HUES48 (cell line): ENCODE measurements at regions not wholly inside any gene's neighbourhood (a gene's known extent, or its start where the extent isn't known, plus 50 kb on each side); places are given as distances from the start of the nearest gene placed in this dataset.

Source experiments
- H3K27ac ChIP-seq: one replicate; pipeline ENCODE4 v1.7.0; 2013; ENCODE audit warnings: low read depth, low read length, inconsistent platforms
- H3K27me3 ChIP-seq: 2 replicates; pipeline ENCODE4 v1.6.1; 2013; ENCODE audit warnings: mild to moderate bottlenecking, low read length; ENCODE audit not compliant: control insufficient read depth, insufficient read depth
- H3K36me3 ChIP-seq: 2 replicates; pipeline ENCODE4 v1.6.1; 2013; ENCODE audit warnings: low read length; ENCODE audit not compliant: control insufficient read depth, insufficient read depth
- H3K4me1 ChIP-seq: 2 replicates; pipeline ENCODE4 v1.6.1; 2013; ENCODE audit warnings: mild to moderate bottlenecking, low read length; ENCODE audit not compliant: control insufficient read depth, insufficient read depth
- H3K4me3 ChIP-seq: 2 replicates; pipeline ENCODE4 v1.5.1; 2013; ENCODE audit warnings: mild to moderate bottlenecking, low read depth, low read length
- H3K9ac ChIP-seq: 2 replicates; pipeline ENCODE4 v1.6.1; 2013; ENCODE audit warnings: mild to moderate bottlenecking, low read depth, low read length, moderate library complexity
- H3K9me3 ChIP-seq: 2 replicates; pipeline ENCODE4 v1.6.1; 2013; ENCODE audit warnings: low read length; ENCODE audit not compliant: control insufficient read depth, insufficient read depth

DNA sequence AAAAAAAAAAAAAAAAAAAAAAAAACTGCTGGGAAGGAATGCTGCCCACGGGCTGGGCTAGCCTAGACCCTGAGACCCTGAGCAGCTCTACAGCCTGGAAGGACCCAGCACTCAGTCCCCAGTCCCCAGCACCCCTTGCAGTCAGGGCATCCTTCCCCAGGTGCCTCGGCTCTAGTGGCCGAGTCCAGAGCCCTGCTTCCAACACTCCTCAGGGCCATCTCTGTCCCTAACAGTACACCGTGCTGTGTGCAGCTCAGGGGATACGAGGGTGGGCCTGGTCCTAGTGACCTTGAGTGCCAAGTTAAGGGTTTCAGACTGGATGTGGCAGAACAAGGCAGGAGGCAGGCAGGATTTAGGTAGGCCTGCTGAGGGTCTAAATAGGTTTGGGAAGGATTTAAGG lies 50.2 kb upstream of the LRP8 start:
- Histone ChIP-seq H3K4me1 (peaks cover 9% of the 10 kb centered on the region), H3K36me3 (no peaks in the 10 kb centered on the region), H3K27me3 (peaks cover 9% of the 10 kb centered on the region; the same call in 1 of the 2 replicates), H3K27ac (no peak overlapping the region), H3K9me3 (no peaks in the 10 kb centered on the region), H3K9ac (no peak overlapping the region), H3K4me3 (no peak overlapping the region)

DNA sequence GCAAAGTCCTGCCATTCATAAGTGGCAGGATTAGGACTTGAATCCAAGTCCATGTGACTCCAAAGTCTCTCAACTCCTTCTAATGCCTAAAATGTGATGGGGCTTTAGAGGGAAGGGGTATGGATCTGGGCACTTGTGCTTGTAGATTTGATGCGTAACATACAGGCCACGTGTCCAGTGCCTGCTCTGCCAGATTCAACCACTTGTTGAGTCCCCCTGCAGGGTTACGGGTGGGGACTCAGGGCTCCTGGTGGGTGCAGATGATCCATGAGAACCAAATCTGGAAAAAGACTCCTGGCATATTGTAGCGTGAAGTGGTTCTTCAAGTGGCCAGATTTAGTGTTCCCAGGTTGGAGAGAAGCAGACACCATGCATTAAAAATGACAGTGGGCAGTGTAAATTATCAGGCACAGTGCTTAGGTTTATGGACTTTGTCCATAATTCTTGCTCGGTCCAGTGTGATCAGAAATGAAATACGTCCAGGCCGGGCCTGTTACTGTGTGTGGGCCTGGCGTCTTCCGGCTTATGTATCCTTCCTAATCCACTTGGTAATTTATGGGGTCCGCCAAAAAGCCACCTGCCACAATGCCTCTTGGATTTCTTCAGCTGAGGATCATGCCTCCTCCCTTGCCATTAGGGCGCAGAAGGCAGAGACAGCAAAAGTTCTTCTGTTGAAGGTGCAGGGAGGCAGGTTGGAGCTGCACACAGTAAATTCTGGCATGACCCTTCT lies 51.2 kb upstream of the LRP8 start:
- Histone ChIP-seq H3K36me3 (no peaks in the 10 kb centered on the region), H3K4me1 (peaks cover 9% of the 10 kb centered on the region), H3K4me3 (no peak overlapping the region), H3K27me3 (peaks cover 9% of the 10 kb centered on the region; the same call in 1 of the 2 replicates), H3K27ac (no peak overlapping the region), H3K9me3 (no peaks in the 10 kb centered on the region), H3K9ac (no peak overlapping the region)

DNA sequence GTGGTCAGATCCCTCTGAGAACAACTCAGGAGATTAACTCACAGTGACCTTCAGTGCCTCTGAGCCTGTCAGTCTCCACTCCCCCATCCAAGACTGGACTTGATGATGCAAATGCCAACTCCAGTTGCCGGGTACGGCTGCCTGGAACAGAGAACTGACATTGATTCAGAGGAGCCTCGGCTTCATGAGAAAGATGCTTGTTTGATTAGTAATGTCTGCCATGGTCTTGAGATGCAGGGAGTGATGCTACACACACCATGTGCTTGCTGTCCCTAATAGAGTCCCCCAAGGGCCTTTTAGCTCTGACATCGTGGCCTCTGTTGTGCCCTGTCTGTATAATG lies 51.8 kb upstream of the LRP8 start:
- no peaks in the 10 kb centered on the region for H3K36me3 ChIP-seq
- H3K9ac ChIP-seq, result no peak overlapping the region
- H3K4me1 ChIP-seq, result peaks cover 9% of the 10 kb centered on the region
- no peak overlapping the region for H3K4me3 ChIP-seq
- H3K27me3 ChIP-seq, result peaks cover 9% of the 10 kb centered on the region; the same call in 1 of the 2 replicates
- H3K27ac ChIP-seq, result no peak overlapping the region
- H3K9me3 ChIP-seq, result no peaks in the 10 kb centered on the region

DNA sequence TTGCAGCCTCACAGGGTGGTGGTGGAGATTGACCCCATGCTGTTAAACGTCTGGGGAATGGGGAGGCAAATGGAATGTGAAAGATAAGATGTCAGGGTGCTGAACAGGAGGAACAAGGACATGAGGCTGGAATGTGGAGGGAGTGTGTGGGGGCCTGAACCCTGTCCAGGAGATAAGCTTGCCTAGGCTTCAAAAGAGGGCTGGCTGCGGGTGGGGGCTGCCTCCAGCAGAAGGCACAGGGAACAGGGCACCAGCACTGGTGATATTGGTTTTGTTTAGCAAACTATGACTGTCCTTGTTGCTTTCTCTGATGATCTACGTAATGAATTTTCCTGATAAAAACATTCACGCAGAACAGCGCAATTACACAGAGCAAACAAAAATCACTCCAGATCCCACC lies 52.4 kb upstream of the LRP8 start:
- Histone ChIP-seq H3K9me3 (no peaks in the 10 kb centered on the region), H3K4me1 (peaks cover 9% of the 10 kb centered on the region)

DNA sequence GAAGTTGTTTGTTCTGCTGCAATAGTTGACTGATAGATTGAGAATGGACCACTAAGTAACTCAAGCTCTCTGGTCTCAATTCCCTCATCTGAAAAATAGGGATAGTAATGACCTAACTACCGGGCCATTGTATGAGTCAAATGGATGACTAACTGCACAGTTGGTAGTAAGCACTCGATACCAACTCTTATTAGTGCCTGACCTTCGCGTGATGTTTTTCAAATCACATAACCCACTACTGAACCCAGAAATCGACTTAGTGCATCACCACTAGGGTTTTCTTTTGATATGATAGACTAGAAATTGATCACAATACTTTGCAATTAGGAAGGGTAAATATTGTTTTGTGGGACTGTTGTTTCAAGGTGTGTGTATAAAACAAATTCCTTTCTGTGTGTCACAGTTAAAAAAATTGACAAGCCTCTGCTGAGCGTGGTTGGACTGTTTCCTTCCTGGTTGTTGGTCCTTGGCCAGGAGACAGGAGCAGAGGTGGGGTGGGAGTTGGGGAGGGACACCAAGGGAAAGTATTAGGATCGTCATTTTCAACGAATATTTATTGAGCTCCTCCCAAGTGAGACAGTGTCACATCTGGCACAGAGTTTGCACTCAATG lies 54.0 kb upstream of the LRP8 start:
- 0 out of 2 replicates have a peak, but pooled peaks cover 5% of the 10 kb centered on the region for H3K4me1 ChIP-seq

More for the DNA sequence above, 52.4 kb upstream of the LRP8 start:
- H3K27ac ChIP-seq, result no peak overlapping the region
- H3K36me3 ChIP-seq, result no peaks in the 10 kb centered on the region
- H3K9ac ChIP-seq, result no peak overlapping the region
- peaks cover 9% of the 10 kb centered on the region; the same call in 1 of the 2 replicates for H3K27me3 ChIP-seq
- H3K4me3 ChIP-seq, result no peak overlapping the region

DNA sequence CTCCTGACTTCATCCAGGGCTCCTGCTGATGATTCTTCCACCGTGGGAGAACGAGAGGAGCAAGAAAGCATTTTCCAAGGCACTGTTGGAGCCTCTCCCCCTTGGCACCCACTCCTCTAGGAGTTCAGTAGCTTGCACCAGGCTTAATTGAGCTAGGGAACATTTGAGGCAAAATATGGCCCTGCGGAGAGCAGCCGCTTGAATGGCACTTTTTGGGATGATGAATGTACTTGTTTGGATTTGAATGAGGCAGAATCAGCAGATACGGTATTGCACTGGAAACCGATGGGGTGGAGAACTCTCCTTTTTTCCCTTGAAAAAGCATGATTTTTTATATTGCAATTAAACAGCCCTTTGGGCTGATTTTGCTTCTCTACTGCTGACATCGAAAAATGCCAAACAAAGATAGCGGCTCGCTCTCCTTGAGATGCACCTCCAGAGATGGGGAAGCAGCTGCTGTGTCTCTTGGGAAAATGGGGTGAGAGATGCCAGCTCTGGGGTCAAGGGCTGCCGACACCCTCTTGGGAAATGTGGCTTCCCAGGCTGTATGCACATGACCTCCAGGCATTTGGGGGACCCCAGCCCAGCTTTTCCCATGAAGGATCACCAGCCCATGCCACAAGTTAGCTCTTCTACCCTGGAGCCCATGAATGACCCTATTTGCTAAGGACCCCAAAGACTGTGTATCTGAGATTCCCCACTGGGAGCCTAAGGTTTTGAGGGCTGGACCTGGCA lies 55.4 kb upstream of the LRP8 start:
- peaks cover 9% of the 10 kb centered on the region; the same call in 1 of the 2 replicates for H3K27me3 ChIP-seq
- H3K4me1 ChIP-seq, result no peaks in the 10 kb centered on the region
- no peak overlapping the region for H3K9ac ChIP-seq

More for the DNA sequence above, 54.0 kb upstream of the LRP8 start:
- Histone ChIP-seq H3K9me3 (no peaks in the 10 kb centered on the region), H3K9ac (no peak overlapping the region), H3K4me3 (no peak overlapping the region), H3K27ac (no peak overlapping the region), H3K36me3 (no peaks in the 10 kb centered on the region), H3K27me3 (peaks cover 9% of the 10 kb centered on the region; the same call in 1 of the 2 replicates)

DNA sequence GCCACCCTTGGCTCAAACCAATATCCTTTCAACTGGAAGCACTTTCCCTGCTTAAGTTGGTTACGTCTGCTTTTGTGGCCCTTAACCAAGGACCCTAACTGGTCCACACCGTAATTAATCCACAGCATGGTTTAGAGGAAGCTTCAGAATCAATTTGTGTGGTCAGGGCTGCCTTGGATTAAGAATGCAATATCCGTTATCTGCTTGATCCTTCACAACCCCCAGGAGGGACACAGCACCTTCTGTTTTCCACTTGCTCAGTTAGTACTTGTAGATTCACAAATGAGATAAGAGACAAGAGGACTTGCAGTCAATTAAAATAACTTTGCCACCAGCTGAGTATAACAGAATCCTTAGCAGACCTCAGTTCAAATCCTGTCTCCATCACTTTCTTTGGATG lies 56.9 kb upstream of the LRP8 start:
- Histone ChIP-seq H3K9ac (no peak overlapping the region), H3K4me3 (no peak overlapping the region), H3K9me3 (no peaks in the 10 kb centered on the region), H3K27ac (no peak overlapping the region), H3K4me1 (no peaks in the 10 kb centered on the region), H3K36me3 (no peaks in the 10 kb centered on the region), H3K27me3 (peaks cover 9% of the 10 kb centered on the region; the same call in 1 of the 2 replicates)

More for the DNA sequence above, 55.4 kb upstream of the LRP8 start:
- no peak overlapping the region for H3K4me3 ChIP-seq
- no peaks in the 10 kb centered on the region for H3K36me3 ChIP-seq
- no peaks in the 10 kb centered on the region for H3K9me3 ChIP-seq
- H3K27ac ChIP-seq, result no peak overlapping the region

DNA sequence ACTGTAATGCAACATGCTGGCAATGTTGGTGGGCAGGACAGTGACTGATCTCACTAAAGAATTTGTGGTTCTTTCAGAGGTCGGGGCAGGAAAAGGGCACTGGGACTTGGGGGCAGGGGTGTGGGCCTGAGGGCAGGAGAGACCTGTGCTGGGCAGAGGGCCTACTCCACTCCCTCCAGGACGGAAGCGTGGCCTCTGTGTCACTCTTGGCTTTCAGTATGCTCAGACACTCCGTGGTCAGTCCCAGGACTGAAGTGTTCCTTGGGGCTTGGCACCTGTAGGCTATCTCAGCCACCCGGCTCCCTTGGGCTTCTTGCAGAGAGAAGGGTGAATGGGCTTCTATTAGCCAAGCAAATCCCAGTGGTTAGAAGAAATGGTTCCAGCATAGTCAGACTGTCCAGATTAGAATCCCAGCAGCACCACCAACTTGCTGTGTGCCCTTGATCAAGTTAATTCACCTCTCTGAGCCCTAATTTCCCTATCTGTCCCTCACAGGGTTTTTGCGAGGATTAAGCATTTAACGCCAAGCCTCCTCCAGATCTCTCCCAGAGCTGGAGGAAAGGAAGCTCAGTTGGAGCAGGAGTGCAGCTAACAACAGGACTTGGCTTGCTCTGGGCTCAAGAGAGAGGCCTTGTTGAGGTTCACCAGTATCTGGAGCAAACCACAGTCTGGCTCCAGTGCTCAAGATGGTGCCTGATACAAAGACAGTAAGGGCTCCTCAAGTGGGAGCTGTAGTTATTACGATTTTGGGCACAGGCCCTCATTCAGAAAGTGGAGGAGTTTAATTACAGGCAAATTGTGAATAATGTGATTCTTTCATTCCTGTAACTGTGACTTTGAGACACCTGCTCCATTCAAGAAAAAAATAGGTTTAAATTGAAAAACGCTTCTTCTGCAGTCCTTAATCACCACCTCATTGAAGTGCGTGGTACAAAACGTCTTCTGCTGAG lies 57.7 kb upstream of the LRP8 start:
- Histone ChIP-seq H3K4me1 (no peaks in the 10 kb centered on the region), H3K27me3 (peaks cover 9% of the 10 kb centered on the region; the same call in 1 of the 2 replicates), H3K27ac (no peak overlapping the region), H3K9me3 (no peaks in the 10 kb centered on the region), H3K9ac (no peak overlapping the region), H3K36me3 (no peaks in the 10 kb centered on the region), H3K4me3 (no peak overlapping the region)

DNA sequence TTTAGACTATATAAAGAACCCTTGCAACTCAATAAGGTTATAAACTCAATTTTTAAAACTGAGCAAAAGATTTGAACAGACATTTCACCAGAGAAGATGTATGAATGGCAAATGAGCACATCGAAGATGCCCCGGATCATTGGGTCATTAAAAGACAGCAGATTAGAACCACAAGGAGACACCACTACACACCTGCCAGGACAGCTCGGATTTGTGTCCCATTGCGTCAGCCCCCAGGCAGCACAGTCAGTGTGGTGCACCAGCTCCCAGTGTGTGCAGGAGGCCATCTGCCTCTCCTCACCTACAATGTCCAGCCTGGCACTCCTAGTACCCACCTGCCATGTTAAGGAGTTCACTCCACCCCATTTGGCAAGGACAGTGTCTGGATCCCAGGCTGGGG lies 61.1 kb upstream of the LRP8 start:
- Histone ChIP-seq H3K36me3 (no peaks in the 10 kb centered on the region), H3K4me3 (no peak overlapping the region), H3K27me3 (no peaks in the 10 kb centered on the region; the same call in 1 of the 2 replicates), H3K9me3 (no peaks in the 10 kb centered on the region), H3K27ac (no peak overlapping the region), H3K4me1 (0 out of 2 replicates have a peak, but pooled peaks cover 4% of the 10 kb centered on the region), H3K9ac (no peak overlapping the region)

DNA sequence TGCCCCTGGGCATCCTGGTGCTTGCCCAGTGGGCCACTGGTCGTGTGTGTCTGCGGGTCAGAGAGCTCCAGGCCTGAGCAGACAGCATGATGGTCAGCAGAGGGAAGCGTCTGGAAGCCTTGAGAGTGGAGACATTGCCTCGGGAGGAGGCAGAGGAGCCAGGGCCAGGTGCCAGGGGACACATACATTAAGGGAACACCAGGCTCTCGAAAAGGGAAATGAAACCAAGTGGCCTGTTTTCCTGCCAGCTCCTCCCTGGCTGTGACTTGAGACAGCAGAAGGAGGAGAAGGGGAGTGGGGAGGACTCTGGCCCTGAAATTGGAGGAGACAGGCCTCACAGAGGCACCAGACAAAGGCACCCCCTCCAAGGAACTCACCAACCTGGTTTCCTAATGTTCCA lies 62.4 kb upstream of the LRP8 start:
- 0 out of 2 replicates have a peak, but pooled peaks cover 4% of the 10 kb centered on the region for H3K4me1 ChIP-seq
- H3K9ac ChIP-seq, result no peak overlapping the region
- no peak overlapping the region for H3K27ac ChIP-seq
- H3K9me3 ChIP-seq, result no peaks in the 10 kb centered on the region
- no peaks in the 10 kb centered on the region for H3K36me3 ChIP-seq
- H3K4me3 ChIP-seq, result no peak overlapping the region
- H3K27me3 ChIP-seq, result no peaks in the 10 kb centered on the region
